D721Med (cell line): ENCODE measurements at regions not wholly inside any gene's neighbourhood (a gene's known extent, or its start where the extent isn't known, plus 50 kb on each side); places are given as distances from the start of the nearest gene placed in this dataset.

Experiments used
- DNase-seq: peaks from one replicate; pipeline ENCODE4 v3.0.0; 2011; ENCODE audit warnings: low spot score; ENCODE audit not compliant: insufficient read length
- FAIRE-seq: peaks from 2 replicates; lab custom pipeline; 2011; peaks lifted over from hg19 to GRCh38; lab: Jason Lieb, UNC
- TF ChIP-seq, protein P1 (sequence below): IDR thresholded peaks from 2 replicates; pipeline ENCODE4 v1.5.1; 2012; ENCODE audit warnings: mild to moderate bottlenecking, control low read depth; ENCODE audit not compliant: insufficient read depth; ENCODE audit errors: missing control alignments

DNA sequence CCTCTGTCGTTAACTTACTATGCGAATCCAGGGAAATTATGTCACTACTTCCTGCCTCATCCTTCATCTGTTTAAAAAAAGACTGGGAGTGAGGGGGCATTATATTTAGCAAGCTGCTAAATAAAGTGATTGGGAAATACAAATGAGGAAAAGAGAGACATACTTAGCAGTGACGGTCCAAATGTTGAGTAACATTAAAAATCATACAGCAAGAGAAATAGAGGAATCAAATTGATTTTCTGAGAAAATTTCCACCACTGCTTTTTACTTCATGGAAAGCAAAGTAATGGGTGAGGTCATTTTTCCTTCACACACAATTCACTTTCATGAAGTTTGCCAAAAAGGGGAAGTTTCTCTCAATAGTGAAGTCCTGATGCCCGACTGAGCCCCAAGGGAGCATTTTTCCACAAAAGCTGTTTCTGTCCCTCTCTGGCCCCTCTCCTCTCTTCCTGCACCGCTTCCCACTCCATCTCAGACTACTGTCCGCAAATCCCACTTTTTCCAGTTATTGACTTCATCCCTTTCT, 61.9 kb upstream of the ADO start:
- no peak for FAIRE-seq
- DNase-seq: no peak
- TF ChIP-seq, protein P1, sequence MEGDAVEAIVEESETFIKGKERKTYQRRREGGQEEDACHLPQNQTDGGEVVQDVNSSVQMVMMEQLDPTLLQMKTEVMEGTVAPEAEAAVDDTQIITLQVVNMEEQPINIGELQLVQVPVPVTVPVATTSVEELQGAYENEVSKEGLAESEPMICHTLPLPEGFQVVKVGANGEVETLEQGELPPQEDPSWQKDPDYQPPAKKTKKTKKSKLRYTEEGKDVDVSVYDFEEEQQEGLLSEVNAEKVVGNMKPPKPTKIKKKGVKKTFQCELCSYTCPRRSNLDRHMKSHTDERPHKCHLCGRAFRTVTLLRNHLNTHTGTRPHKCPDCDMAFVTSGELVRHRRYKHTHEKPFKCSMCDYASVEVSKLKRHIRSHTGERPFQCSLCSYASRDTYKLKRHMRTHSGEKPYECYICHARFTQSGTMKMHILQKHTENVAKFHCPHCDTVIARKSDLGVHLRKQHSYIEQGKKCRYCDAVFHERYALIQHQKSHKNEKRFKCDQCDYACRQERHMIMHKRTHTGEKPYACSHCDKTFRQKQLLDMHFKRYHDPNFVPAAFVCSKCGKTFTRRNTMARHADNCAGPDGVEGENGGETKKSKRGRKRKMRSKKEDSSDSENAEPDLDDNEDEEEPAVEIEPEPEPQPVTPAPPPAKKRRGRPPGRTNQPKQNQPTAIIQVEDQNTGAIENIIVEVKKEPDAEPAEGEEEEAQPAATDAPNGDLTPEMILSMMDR: no peak

DNA sequence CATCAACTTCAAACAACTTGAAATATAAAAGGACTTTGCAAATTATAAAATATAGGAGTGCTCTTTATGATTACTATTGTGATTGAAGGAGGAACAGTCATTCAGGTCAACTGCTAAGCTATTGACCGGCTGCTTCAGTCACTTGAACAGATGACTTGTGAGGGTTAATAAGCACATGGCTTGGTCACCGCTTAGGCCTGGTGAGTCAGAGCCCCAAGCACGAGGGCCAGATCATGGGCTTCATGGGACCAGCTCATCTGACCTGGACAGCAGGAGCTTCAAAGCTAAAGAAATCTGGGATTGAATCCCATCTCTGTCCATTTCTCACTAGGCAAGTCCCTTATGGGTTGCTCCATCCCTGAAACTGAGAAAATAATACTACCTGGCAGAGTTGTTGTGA, 60.4 kb upstream of the ADO start:
- no peak for DNase-seq
- TF ChIP-seq, protein P1: no peak
- FAIRE-seq: no peak

DNA sequence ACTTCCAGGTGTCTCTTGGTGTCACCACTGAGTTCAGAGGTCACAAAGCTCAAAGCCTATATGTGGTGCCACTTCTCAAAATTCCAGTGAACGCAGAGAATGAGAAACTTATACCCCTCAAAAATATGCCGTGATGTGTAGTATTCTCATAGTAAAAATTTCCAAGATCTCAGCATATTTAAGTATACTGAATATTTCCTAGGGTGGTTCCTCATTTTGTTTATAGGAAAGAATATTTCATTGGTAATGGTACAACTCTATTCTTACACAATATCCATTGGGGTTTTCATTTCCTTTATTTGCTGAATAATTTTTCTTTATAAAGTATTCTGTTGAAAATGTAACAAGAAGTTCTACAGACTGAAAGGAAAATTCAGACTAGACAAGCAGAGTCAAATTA, 58.9 kb upstream of the ADO start:
- DNase-seq: no peak
- TF ChIP-seq, protein P1: no peak
- FAIRE-seq: no peak

DNA sequence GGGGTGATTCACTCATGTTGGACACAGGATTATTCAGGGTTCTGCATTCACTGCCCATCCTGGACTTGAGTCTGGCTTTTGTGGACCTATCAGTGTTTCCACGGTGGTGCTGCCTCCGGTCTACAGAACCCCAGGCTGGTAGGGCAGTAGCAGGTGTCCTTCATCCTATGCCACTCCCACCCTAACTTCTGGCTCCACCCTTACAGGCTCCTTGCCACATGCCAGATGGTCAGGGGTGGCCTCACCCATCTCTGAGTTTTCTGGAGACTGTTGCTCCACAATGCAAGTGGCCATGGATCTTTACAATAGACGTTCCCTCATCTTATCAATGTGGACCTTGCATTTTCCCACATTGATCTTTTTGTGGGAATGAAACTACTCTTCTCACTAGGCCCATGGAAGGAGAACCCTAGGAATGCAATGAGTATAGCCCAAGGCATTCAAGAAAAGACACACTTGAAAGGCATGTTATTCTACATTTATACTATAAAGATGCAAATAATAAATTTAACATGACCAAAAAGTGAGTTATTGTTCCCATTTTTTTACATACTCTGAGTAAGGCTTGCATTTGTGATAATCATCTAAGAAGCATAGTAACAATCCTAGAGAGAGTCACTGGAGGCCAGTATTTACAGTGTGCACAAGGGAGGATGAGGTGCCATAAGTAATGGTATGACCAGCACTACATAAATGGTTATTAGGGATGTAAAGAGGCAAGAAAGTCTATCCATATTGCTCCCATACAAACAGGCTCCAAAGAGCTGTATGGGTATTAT, 57.4 kb upstream of the ADO start:
- DNase-seq (no peak), FAIRE-seq (no peak)
- TF ChIP-seq, protein P1: no peak

DNA sequence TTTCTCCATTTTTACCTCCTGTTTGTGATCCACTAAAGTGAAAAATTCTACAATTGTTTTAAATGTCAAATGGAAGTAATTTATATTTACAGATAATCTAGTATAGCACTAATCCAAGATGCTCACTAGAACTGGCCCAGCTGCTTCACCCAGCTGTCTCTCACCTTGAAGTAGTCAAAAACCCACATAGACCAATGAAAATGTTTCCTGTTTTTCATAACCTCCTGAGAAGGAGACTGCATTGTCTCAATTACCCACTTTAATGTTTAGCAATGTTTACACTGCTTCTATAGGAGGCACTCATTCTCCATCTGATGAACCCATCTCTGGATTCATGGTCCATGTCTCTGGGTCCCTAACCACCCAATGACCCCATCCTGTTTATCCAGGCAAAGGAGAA, 56.1 kb upstream of the ADO start:
- TF ChIP-seq, protein P1: no peak
- FAIRE-seq (no peak), DNase-seq (no peak)

DNA sequence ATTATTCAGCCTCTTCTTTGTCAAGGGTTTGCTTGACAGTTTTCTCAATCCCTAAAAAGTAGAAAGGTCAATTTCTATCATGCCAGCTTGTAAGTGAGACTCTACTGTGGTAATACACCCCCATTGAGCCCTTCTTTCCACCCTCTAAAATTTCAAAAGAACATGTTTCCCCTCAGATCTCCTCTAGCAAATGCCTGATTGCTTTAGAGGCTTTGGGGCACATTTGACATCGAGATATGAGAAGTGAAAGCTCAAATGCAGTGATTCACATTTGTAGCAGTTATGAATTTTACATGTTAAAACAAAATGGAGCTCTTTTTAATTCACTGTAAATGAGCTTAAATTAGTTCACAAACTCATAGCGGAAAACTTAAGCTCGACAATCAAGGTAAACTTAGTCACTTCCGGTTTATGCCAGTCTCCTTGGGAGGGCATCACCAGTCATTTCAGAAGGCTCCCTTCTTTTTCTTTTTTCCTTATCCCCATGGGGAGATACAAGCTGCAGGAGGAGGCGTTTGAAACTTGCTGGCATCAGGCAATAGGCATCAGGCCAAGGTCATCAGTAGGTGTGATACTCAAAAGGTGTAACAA, 55.3 kb upstream of the ADO start:
- no peak for FAIRE-seq

More for the DNA sequence above, 55.3 kb upstream of the ADO start:
- TF ChIP-seq, protein P1: no peak
- DNase-seq: no peak
